HK-2 (cell line): ENCODE measurements at regions not wholly inside any gene's neighbourhood (a gene's known extent, or its start where the extent isn't known, plus 50 kb on each side); places are given as distances from the start of the nearest gene placed in this dataset.
"Not testable (repeated sequence)": the region's sequence is repeated elsewhere in the genome, so short reads cannot be mapped to it uniquely, and the experiment has no call there.

ENCODE experiments used
- DNase-seq: peaks from one replicate; pipeline ENCODE4 v3.0.0-alpha.2; 2018; ENCODE audit not compliant: unreplicated experiment

- DNase-seq, result peak; percentile 38
Measured at GRCh38 chr5:174793684-174794328, 69.4 kb downstream of the MSX2 start.

DNA sequence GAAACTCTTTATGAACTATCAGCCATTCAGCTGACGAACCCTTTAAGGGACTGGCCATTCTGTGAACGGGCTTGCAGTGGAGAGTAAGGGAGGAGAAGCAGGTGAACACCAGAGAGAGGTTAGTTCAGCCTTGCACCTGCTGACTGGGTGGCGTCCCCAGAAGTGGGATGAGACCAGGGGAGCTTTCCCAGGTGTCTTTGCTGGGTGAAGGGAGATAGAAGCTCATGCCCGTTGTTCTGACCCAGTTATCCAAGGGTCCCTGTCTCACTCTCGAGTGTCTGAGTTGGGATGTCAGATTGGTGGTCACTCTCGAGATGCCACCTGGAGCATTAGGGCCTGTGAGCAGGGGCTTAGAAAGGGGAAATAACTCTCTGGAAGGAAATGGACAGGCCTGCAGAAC, 68.7 kb downstream of the MSX2 start:
- DNase-seq, result no peak

- DNase-seq, result not testable (repeated sequence)
Measured at GRCh38 chr5:174792265-174792664, 67.9 kb downstream of the MSX2 start.

DNA sequence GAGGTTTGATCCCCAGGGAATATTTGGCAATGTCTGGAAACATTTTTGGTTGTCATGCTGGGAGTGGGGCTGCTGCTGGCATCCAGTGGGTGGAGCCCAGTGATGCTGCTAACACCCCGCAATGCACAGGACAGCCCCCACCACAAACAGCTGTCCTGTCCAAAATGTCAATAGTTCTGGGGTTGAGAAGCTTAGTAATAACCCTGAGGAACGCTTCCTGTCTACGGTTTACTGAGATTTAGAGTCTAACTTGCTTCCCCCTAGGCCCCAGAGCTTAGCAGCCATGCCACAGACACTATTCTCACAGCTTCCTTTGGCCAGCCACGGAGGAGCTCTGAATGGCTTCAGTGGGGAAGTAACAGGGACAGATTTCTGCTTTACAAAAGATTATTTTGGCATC, 66.5 kb downstream of the MSX2 start:
- no peak for DNase-seq

DNA sequence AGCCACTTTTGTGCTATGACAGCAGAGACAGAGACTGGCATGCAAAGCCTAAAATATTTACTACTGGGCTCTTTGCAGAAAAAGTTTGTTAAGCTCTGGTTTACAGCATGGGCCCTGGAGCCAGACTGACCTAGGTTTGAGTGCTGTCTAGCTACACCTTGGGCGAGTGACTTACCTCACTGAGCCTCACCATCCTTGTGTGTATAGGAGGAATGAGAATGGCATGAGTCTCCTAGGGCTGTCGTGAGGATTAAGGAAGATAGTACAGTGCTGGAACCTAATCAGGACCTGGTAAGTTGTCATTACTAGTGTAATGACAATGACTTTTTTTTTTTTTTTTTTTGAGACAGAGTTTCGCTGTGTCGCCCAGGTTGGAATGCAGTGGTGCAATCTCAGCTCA, 65.2 kb downstream of the MSX2 start:
- DNase-seq, result no peak

GRCh38 chr5:174785120-174785680, 60.8 kb downstream of the MSX2 start:
- DNase-seq, result no peak
